ENCODE measurements at regions not wholly inside any gene's neighbourhood (a gene's known extent, or its start where the extent isn't known, plus 50 kb on each side); places are given as distances from the start of the nearest gene placed in this dataset.

DNA sequence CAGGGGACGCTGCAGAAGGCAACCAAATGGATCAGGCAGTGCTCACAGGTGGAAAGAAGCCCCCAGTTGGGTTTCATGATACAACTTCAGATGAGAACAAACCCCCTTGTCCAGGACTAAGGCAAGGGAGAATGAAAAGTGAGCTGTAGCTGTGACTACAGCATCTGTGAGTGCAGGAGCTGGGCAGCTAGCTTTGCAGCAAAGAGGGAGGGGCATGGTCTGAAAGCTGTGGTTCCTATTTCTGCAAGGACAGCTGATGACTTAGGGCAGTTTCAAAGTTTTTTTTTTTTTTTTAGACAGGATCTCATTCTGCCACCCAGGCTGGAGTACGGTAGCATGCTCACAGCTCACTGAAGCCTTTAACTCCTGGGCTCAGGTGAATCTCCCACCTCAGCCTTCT is 1317.4 kb upstream of the DIAPH2 start:
- H3K27me3 ChIP-seq: peaks cover 0 to 21% of the 10 kb centered on the region in 2 donors
- no peak for DNase-seq (ENCODE audit: low spot score in 2 of 2)
- H3K27ac ChIP-seq: no peak overlapping the region
- TF ChIP-seq CTCF (IDR thresholded peaks at IDR 0.05) (no peak), POLR2AphosphoS5 (IDR thresholded peaks at IDR 0.05) (no peak)
- H3K4me1 ChIP-seq: no peaks in the 10 kb centered on the region
- no peaks in the 10 kb centered on the region for H3K9me3 ChIP-seq
- H3K36me3 ChIP-seq: no peaks in the 10 kb centered on the region
- H3K4me3 ChIP-seq: no peak overlapping the region
- intact Hi-C loops (cut with DNase I; ENCODE audit: low total_unique reads): no loop called here

DNA sequence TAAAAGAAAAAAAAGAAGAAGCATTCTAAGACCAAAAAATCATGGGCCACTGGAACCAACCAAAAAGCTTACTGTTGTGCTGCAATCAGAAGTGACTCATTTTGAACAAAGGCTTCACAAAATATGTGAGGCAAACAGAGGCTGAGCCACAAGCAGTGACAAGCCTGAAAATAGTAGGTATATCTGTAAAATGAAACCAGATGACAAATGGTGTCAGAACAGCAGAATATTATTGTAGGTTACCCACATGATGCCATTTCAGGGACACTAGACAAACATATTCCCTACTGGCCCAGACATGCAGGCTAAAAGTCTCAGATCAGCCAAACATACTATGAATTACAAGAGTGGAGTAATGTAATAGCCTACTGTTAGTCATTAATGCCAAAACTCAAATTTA is 1301.8 kb upstream of the DIAPH2 start:
- H3K9me3 ChIP-seq: no peaks in the 10 kb centered on the region
- H3K36me3 ChIP-seq: no peaks in the 10 kb centered on the region
- no peaks in the 10 kb centered on the region for H3K4me1 ChIP-seq
- H3K27ac ChIP-seq: no peak overlapping the region
- DNase-seq (ENCODE audit: low spot score in 2 of 2): no peak
- no peak overlapping the region for H3K4me3 ChIP-seq
- intact Hi-C loops (cut with DNase I; ENCODE audit: low total_unique reads): no loop called here
- H3K27me3 ChIP-seq: peaks cover 0 to 11% of the 10 kb centered on the region in 2 donors
- TF ChIP-seq POLR2A (IDR thresholded peaks at IDR 0.05) (no peak), CTCF (IDR thresholded peaks at IDR 0.05) (no peak), POLR2AphosphoS5 (IDR thresholded peaks at IDR 0.05) (no peak)

DNA sequence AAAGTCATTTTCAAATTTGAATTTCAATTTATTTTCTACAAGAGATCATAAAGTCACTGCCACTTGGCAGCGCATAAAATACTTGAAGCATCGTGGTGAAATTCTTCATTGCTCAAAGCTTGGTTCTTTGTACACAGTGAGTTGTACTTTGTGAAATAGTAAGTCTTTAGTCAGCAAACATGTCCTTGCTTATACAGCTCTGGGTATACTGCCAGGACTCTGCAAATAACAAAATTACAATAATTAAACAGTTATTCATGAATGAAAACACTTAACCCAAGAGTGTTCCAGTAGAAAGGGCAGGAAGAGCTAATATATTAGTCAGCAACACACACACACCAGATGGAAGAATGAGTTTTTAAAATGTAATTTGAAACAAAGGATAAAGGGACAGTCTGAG is 1300.9 kb upstream of the DIAPH2 start:
- H3K27me3 ChIP-seq: peaks cover 0 to 13% of the 10 kb centered on the region in 2 donors
- no peak for DNase-seq (ENCODE audit: low spot score in 2 of 2)
- H3K36me3 ChIP-seq: no peaks in the 10 kb centered on the region
- H3K4me3 ChIP-seq: no peak overlapping the region
- H3K27ac ChIP-seq: no peak overlapping the region
- no peaks in the 10 kb centered on the region for H3K9me3 ChIP-seq
- intact Hi-C loops (cut with DNase I; ENCODE audit: low total_unique reads): no loop called here
- TF ChIP-seq POLR2A (IDR thresholded peaks at IDR 0.05) (no peak), CTCF (IDR thresholded peaks at IDR 0.05) (no peak), POLR2AphosphoS5 (IDR thresholded peaks at IDR 0.05) (no peak)
- no peaks in the 10 kb centered on the region for H3K4me1 ChIP-seq

DNA sequence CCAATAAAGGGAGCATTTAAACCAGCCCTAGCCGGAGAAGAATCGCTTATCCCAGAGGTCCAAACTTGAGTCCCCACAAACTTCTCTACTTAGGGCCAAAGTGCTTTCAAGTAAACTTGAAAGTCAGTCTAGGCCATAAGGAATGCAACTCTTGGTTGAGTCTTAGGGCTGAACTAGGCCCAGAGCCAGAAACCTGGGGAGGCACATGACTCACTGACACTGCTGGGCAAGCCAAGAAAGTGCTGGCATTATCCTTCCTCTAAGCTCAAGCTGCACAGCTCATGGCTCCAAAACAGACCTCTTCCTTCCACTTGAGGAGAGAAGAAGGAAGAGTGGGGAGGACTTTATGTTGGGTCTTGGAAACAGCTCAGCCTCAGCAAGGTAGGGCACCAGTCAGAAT is 1257.3 kb upstream of the DIAPH2 start:
- no peak for DNase-seq (ENCODE audit: low spot score in 2 of 2)
- no peak overlapping the region for H3K4me3 ChIP-seq

GRCh38 chrX:95435198-95435597 is 1249.4 kb upstream of the DIAPH2 start:
- no peak for TF ChIP-seq POLR2A (IDR thresholded peaks at IDR 0.05)
- TF ChIP-seq POLR2AphosphoS5 (IDR thresholded peaks at IDR 0.05): no peak
- TF ChIP-seq CTCF (IDR thresholded peaks at IDR 0.05): no peak
- intact Hi-C loops (cut with DNase I; ENCODE audit: low total_unique reads): no loop called here
- H3K9me3 ChIP-seq: no peaks in the 10 kb centered on the region
- H3K4me1 ChIP-seq: no peaks in the 10 kb centered on the region
- H3K27ac ChIP-seq: no peak overlapping the region
- H3K27me3 ChIP-seq: peaks cover 0 to 9% of the 10 kb centered on the region in 2 donors
- DNase-seq (ENCODE audit: low spot score in 2 of 2): no peak
- no peaks in the 10 kb centered on the region for H3K36me3 ChIP-seq
- no peak overlapping the region for H3K4me3 ChIP-seq

More for the DNA sequence above, 1257.3 kb upstream of the DIAPH2 start:
- peaks cover 0 to 15% of the 10 kb centered on the region in 2 donors for H3K27me3 ChIP-seq
- TF ChIP-seq POLR2AphosphoS5 (IDR thresholded peaks at IDR 0.05): no peak
- no peak for TF ChIP-seq POLR2A (IDR thresholded peaks at IDR 0.05)
- no peak for TF ChIP-seq CTCF (IDR thresholded peaks at IDR 0.05)
- H3K4me1 ChIP-seq: no peaks in the 10 kb centered on the region
- intact Hi-C loops (cut with DNase I; ENCODE audit: low total_unique reads): no loop called here
- no peak overlapping the region for H3K27ac ChIP-seq
- H3K9me3 ChIP-seq: peaks cover 0 to 15% of the 10 kb centered on the region in 2 donors
- H3K36me3 ChIP-seq: no peaks in the 10 kb centered on the region

All from breast epithelium (tissue), 4 donors.